Ishikawa (cell line): ENCODE measurements at regions not wholly inside any gene's neighbourhood (a gene's known extent, or its start where the extent isn't known, plus 50 kb on each side); places are given as distances from the start of the nearest gene placed in this dataset.

ENCODE experiments used
- CEBPB ChIP-seq: IDR thresholded peaks from 2 replicates; pipeline ENCODE4 v1.6.1; 2012
- CREB1 ChIP-seq: IDR thresholded peaks from 2 replicates; pipeline ENCODE4 v1.6.1; 2012; ENCODE audit warnings: low read depth
- EGR1 ChIP-seq: IDR thresholded peaks from 2 replicates; pipeline ENCODE4 v1.6.1; 2012
- EP300 ChIP-seq: IDR thresholded peaks from 2 replicates; pipeline ENCODE4 v1.6.1; 2012; ENCODE audit warnings: borderline replicate concordance
- FOXM1 ChIP-seq: IDR thresholded peaks from 2 replicates; pipeline ENCODE4 v1.6.1; 2012; ENCODE audit warnings: low read depth, borderline replicate concordance
- MAX ChIP-seq: IDR thresholded peaks from 2 replicates; pipeline ENCODE4 v1.6.1; 2012
- NFIC ChIP-seq: IDR thresholded peaks from 2 replicates; pipeline ENCODE4 v1.6.1; 2012
- RAD21 ChIP-seq: IDR thresholded peaks from 2 replicates; pipeline ENCODE4 v1.6.1; 2012; ENCODE audit warnings: low read depth
- REST ChIP-seq: IDR thresholded peaks from 2 replicates; pipeline ENCODE4 v1.6.1; 2012; ENCODE audit warnings: low read depth, mild to moderate bottlenecking
- TAF1 ChIP-seq: IDR thresholded peaks from 2 replicates; pipeline ENCODE4 v1.6.1; 2012; ENCODE audit warnings: low read depth, mild to moderate bottlenecking
- TCF12 ChIP-seq: IDR thresholded peaks from 2 replicates; pipeline ENCODE4 v1.6.1; 2012; ENCODE audit warnings: low read depth
- TEAD4 ChIP-seq: IDR thresholded peaks from 2 replicates; pipeline ENCODE4 v1.6.1; 2012
- USF1 ChIP-seq: IDR thresholded peaks from 2 replicates; pipeline ENCODE4 v1.6.1; 2012
- YY1 ChIP-seq: IDR thresholded peaks from 2 replicates; pipeline ENCODE4 v1.6.1; 2012; ENCODE audit warnings: low read depth
- ZBTB7A ChIP-seq: IDR thresholded peaks from 2 replicates; pipeline ENCODE4 v1.6.1; 2012; ENCODE audit warnings: low read depth

- TF ChIP-seq ZBTB7A (no peak), EP300 (no peak), TAF1 (no peak), TEAD4 (no peak), CEBPB (no peak), FOXM1 (no peak), REST (no peak), RAD21 (no peak), TCF12 (no peak), NFIC (no peak), EGR1 (no peak)
Observed at GRCh38 chr3:22361521-22361920, 610.5 kb upstream of the ZNF385D start.

- no peak for TF ChIP-seq YY1
- TF ChIP-seq EP300: no peak
- no peak for TF ChIP-seq CREB1
- no peak for TF ChIP-seq REST
- no peak for TF ChIP-seq CEBPB
- TF ChIP-seq MAX: no peak
- TF ChIP-seq TEAD4: no peak
- no peak for TF ChIP-seq FOXM1
- no peak for TF ChIP-seq USF1
- no peak for TF ChIP-seq RAD21
Observed at GRCh38 chr3:22364851-22365250, 613.8 kb upstream of the ZNF385D start.

GRCh38 chr3:22366781-22367180 lies 615.8 kb upstream of the ZNF385D start:
- no peak for TF ChIP-seq EP300
- no peak for TF ChIP-seq TEAD4
- no peak for TF ChIP-seq TAF1
- TF ChIP-seq REST: no peak
- TF ChIP-seq MAX: no peak
- no peak for TF ChIP-seq CREB1
- no peak for TF ChIP-seq RAD21

GRCh38 chr3:22371036-22371435 lies 620.0 kb upstream of the ZNF385D start:
- no peak for TF ChIP-seq YY1
- no peak for TF ChIP-seq CEBPB
- TF ChIP-seq NFIC: no peak
- TF ChIP-seq TAF1: no peak
- no peak for TF ChIP-seq TCF12

GRCh38 chr3:22371607-22372291 lies 620.7 kb upstream of the ZNF385D start:
- no peak for TF ChIP-seq EGR1
